Mesenchymal stem cell (in vitro differentiated cells and primary cell): ENCODE measurements at regions not wholly inside any gene's neighbourhood (a gene's known extent, or its start where the extent isn't known, plus 50 kb on each side); places are given as distances from the start of the nearest gene placed in this dataset.

Source experiments
- DNase-seq: peaks from one replicate; pipeline ENCODE4 v3.0.0-alpha.2; 2013
- H2AFZ ChIP-seq: one replicate; pipeline ENCODE4 v1.6.1; 2013; ENCODE audit warnings: low read depth, mild to moderate bottlenecking, control low read depth, inconsistent platforms, low read length, moderate library complexity
- H2AK5ac ChIP-seq: 2 replicates; pipeline ENCODE4 v1.6.1; 2013; ENCODE audit warnings: low read length, moderate library complexity, mild to moderate bottlenecking, inconsistent platforms; ENCODE audit not compliant: severe bottlenecking
- H2BK120ac ChIP-seq: one replicate; pipeline ENCODE4 v1.6.1; 2013; ENCODE audit warnings: low read depth, mild to moderate bottlenecking, inconsistent platforms, low read length, moderate library complexity
- H2BK12ac ChIP-seq, 2 experiments: one replicate each; pipeline ENCODE4 v1.6.1; 2013; ENCODE audit warnings: inconsistent platforms in 2 of 2, low read length in 2 of 2, mild to moderate bottlenecking in 2 of 2, moderate library complexity in 2 of 2, control low read depth in 1 of 2
- H2BK15ac ChIP-seq: one replicate; pipeline ENCODE4 v1.6.1; 2013; ENCODE audit warnings: mild to moderate bottlenecking, low read depth, inconsistent platforms; ENCODE audit not compliant: poor library complexity, severe bottlenecking
- H2BK5ac ChIP-seq: 2 replicates; pipeline ENCODE4 v1.6.1; 2013; ENCODE audit warnings: low read depth, mild to moderate bottlenecking, low read length, control low read depth, inconsistent platforms; ENCODE audit not compliant: poor library complexity, severe bottlenecking
- H3K14ac ChIP-seq, 2 experiments: one replicate each; pipeline ENCODE4 v1.6.1; 2013; ENCODE audit warnings: inconsistent platforms in 2 of 2, low read length in 2 of 2, control low read depth in 1 of 2, mild to moderate bottlenecking in 1 of 2, moderate library complexity in 1 of 2
- H3K18ac ChIP-seq, 2 experiments: one replicate each; pipeline ENCODE4 v1.6.1; 2013; ENCODE audit warnings: inconsistent platforms in 2 of 2, low read length in 2 of 2, control low read depth in 1 of 2, low read depth in 1 of 2, mild to moderate bottlenecking in 1 of 2
- H3K23ac ChIP-seq, 2 experiments: one replicate each; pipeline ENCODE4 v1.6.1; 2013; ENCODE audit warnings: inconsistent platforms in 2 of 2, low read length in 2 of 2, mild to moderate bottlenecking in 2 of 2, moderate library complexity in 2 of 2, control low read depth in 1 of 2
- H3K27ac ChIP-seq: 2 replicates; pipeline ENCODE4 v1.5.1; 2013; ENCODE audit warnings: mild to moderate bottlenecking, moderate library complexity, low read length, control low read depth, inconsistent platforms; ENCODE audit not compliant: poor library complexity, severe bottlenecking
- H3K27me3 ChIP-seq, 2 experiments: 2 replicates each; pipeline versions ENCODE4 v1.6.1 to v1.7.0; 2013; ENCODE audit warnings: low read length in 2 of 2, mild to moderate bottlenecking in 2 of 2, moderate library complexity in 2 of 2, control low read depth in 1 of 2, inconsistent platforms in 1 of 2; ENCODE audit not compliant: control insufficient read depth in 1 of 2, insufficient read depth in 1 of 2
- H3K36me3 ChIP-seq, 2 experiments: 2 replicates each; pipeline versions ENCODE4 v1.6.1 to v1.7.0; 2013; ENCODE audit warnings: low read length in 2 of 2, control low read depth in 1 of 2, inconsistent platforms in 1 of 2, low read depth in 1 of 2, mild to moderate bottlenecking in 1 of 2; ENCODE audit not compliant: insufficient read depth in 2 of 2, control insufficient read depth in 1 of 2
- H3K4ac ChIP-seq, 2 experiments: one replicate each; pipeline ENCODE4 v1.6.1; 2013; ENCODE audit warnings: inconsistent platforms in 2 of 2, low read length in 2 of 2, mild to moderate bottlenecking in 2 of 2, moderate library complexity in 2 of 2, control low read depth in 1 of 2, low read depth in 1 of 2
- H3K4me1 ChIP-seq: 2 replicates; pipeline ENCODE4 v1.6.1; 2013; ENCODE audit warnings: low read depth, low read length, control low read depth; ENCODE audit not compliant: control insufficient read depth, insufficient read depth
- H3K4me2 ChIP-seq: 2 replicates; pipeline ENCODE4 v1.6.1; 2013; ENCODE audit warnings: low read length, mild to moderate bottlenecking, inconsistent platforms; ENCODE audit not compliant: poor library complexity, severe bottlenecking
- H3K4me3 ChIP-seq, 2 experiments: 2 replicates each; pipeline versions ENCODE4 v1.5.1 to v1.7.0; 2013; ENCODE audit warnings: low read length in 2 of 2, mild to moderate bottlenecking in 2 of 2, control low read depth in 1 of 2, low read depth in 1 of 2; ENCODE audit not compliant: insufficient read depth in 1 of 2
- H3K79me1 ChIP-seq: replicated peaks from 2 replicates; pipeline ENCODE4 v1.6.1; 2013; ENCODE audit warnings: mild to moderate bottlenecking, control low read depth, low read length, inconsistent platforms; ENCODE audit not compliant: poor library complexity, severe bottlenecking
- H3K9ac ChIP-seq: 2 replicates; pipeline ENCODE4 v1.7.0; 2013; ENCODE audit warnings: mild to moderate bottlenecking, low read length, moderate library complexity
- H3K9me3 ChIP-seq: 2 replicates; pipeline ENCODE4 v1.7.0; 2013; ENCODE audit warnings: mild to moderate bottlenecking, low read length; ENCODE audit not compliant: control insufficient read depth
- H4K8ac ChIP-seq: one replicate; pipeline ENCODE4 v1.6.1; 2013; ENCODE audit warnings: inconsistent platforms, mild to moderate bottlenecking, low read length, moderate library complexity
- H4K91ac ChIP-seq: one replicate; pipeline ENCODE4 v1.6.1; 2013; ENCODE audit warnings: mild to moderate bottlenecking, low read length, inconsistent platforms
- WGBS: methylation state at CpG from one replicate; pipeline ENCODE4 v1.1.7; 2013; ENCODE audit warnings: mixed read lengths; 5-methylcytosine and 5-hydroxymethylcytosine counted together

DNA sequence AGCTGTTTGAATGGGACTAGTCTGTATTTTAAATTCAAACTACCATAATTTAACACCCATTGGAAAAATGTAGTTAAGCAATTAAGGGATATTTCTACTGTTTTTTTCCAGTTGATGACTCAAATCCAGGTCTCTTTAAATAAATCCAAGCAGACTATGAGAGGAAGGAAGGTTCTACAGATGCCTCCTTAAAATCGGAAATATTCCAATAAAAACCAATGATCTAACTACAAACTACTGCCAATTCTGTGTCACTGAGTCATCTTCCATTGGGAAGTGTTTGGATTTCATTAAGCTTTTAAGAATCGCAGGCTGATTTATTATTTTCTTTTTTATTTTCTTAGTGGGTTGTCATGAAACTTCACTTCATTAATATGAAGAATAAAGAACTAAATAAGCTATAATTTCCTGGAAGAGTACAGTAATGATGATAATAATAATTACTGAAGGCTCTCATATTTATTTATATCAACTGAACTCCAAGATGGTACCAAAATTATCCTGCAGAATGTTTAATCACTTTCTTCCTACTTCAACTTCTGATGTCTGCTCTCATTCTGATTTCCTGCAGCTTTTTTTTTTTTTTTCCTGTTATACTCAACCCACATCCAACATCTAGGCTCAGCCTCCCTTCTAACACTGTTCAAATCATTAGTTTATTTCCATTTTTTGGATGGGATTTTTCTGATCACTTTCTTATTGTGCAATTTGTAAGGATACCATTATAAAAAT lies 166.3 kb upstream of the FN1 start:
- no peaks in the 10 kb centered on the region for H3K9me3 ChIP-seq
- H3K18ac ChIP-seq: no peak overlapping the region
- WGBS: no CpG with 5 or more reads among the region's 2 CpGs
- H3K4ac ChIP-seq: no peak overlapping the region
- no peaks in the 10 kb centered on the region for H3K27me3 ChIP-seq
- H3K36me3 ChIP-seq: no peaks in the 10 kb centered on the region
- no peak overlapping the region for H2BK15ac ChIP-seq
- no peak overlapping the region for H3K14ac ChIP-seq
- no peak overlapping the region for H3K4me2 ChIP-seq
- H3K9ac ChIP-seq: peak overlapping the region; percentile 42
- H2AK5ac ChIP-seq: no peak overlapping the region
- H2AFZ ChIP-seq: no peak overlapping the region
- H2BK12ac ChIP-seq: no peak overlapping the region
- H3K4me3 ChIP-seq: no peak overlapping the region
- DNase-seq: no peak
- no peak overlapping the region for H4K8ac ChIP-seq
- H3K27ac ChIP-seq: no peak overlapping the region
- no peak overlapping the region for H4K91ac ChIP-seq
- no peaks in the 10 kb centered on the region for H3K79me1 ChIP-seq
- peaks cover 1% of the 10 kb centered on the region for H3K4me1 ChIP-seq
- no peak overlapping the region for H2BK5ac ChIP-seq
- no peak overlapping the region for H2BK120ac ChIP-seq
- no peak overlapping the region for H3K23ac ChIP-seq

DNA sequence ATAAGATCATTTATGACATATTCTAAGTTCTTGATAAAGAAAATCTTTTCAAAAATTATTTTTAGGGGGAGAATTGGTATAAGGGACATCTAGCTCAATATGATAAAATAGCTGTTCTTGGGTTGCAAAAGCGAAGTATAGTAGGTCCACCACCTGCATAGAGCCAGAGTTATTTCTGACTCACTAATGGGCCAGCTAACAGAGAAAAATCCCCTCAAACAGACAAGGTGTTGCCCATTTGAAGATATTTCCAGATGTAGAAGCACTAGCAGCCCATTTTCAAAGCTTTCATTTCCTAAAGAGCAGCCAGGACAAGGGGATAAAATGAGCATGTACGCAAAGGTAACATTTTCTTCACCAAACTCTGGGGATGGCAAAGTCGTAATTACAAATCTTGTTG lies 165.7 kb upstream of the FN1 start:
- Histone ChIP-seq H2AFZ (no peak overlapping the region), H2AK5ac (no peak overlapping the region), H2BK12ac (no peak overlapping the region), H3K27me3 (no peaks in the 10 kb centered on the region), H3K9ac (no peak overlapping the region), H2BK5ac (no peak overlapping the region), H3K14ac (no peak overlapping the region), H3K4me1 (peaks cover under 1% of the 10 kb centered on the region), H3K23ac (no peak overlapping the region), H2BK120ac (no peak overlapping the region), H4K8ac (no peak overlapping the region), H2BK15ac (no peak overlapping the region), H3K4ac (no peak overlapping the region), H4K91ac (no peak overlapping the region), H3K4me2 (no peak overlapping the region), H3K18ac (no peak overlapping the region), H3K36me3 (no peaks in the 10 kb centered on the region), H3K27ac (no peak overlapping the region), H3K9me3 (no peaks in the 10 kb centered on the region), H3K4me3 (no peak overlapping the region), H3K79me1 (no peaks in the 10 kb centered on the region)
- 83% methylated on average over 3 of the region's 3 CpGs for WGBS
- DNase-seq: no peak

DNA sequence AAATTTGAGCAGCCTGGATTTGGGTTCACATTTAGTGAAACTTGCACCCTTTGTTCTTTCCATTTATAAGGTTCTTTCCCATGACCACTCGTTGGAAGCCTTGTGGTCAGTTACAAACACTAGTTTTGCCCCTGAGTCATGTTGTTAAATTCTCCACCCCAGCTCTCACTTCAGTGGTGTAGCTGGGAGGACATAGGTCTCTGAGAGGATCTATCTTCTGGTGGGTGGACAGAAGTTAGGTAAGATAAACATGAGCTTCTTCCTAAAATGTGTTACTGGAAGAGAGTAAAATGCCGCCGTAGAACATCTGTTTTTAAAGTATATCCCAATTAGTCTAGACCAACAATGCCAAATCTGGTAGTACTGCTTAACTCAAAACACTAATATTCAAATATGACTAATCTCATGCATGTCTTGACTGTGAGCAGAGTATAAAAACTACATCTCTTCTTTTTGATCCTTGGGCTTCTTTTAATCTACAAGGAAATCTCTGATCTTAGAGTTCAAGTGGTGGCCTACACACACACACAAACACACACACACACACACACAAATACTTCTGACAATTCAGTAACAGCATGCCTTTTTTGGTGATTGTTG lies 162.6 kb upstream of the FN1 start:
- Histone ChIP-seq H3K14ac (no peak overlapping the region), H3K27me3 (no peaks in the 10 kb centered on the region), H2BK15ac (no peak overlapping the region), H2AK5ac (peak overlapping the region; percentile 45), H4K91ac (no peak overlapping the region), H3K4me2 (no peak overlapping the region), H3K4me3 (no peak overlapping the region), H2BK120ac (peak overlapping the region; percentile 34), H4K8ac (no peak overlapping the region), H2BK12ac (no peak overlapping the region), H3K27ac (no peak overlapping the region), H2BK5ac (no peak overlapping the region), H2AFZ (no peak overlapping the region), H3K9ac (peak overlapping the region; percentile 65), H3K9me3 (no peaks in the 10 kb centered on the region), H3K18ac (no peak overlapping the region), H3K4me1 (no peaks in the 10 kb centered on the region), H3K23ac (no peak overlapping the region), H3K79me1 (no peaks in the 10 kb centered on the region), H3K36me3 (no peaks in the 10 kb centered on the region), H3K4ac (no peak overlapping the region)
- 76% methylated on average over 3 of the region's 3 CpGs for WGBS
- DNase-seq: peak; percentile 46

DNA sequence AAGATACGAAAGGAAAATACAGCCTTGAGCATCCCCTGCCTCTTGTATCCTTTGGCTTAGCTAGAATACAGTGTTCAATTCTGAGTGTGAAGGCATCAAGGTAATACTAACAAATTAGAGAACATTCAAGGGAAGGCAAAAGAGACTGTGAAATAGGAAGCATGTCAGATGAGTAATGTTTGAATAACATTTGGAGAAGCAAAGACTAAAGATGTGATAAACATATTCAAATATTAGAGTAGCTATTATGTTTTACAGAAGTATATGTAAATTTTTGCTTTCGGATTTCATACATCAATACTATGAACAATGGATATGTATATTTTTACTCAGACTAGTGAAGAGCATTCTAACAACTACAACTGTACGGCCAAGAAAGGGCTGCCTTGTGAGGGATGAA lies 161.7 kb upstream of the FN1 start:
- H3K4me3 ChIP-seq: no peak overlapping the region
- H2BK5ac ChIP-seq: no peak overlapping the region
- no peak overlapping the region for H3K18ac ChIP-seq
- DNase-seq: no peak
- no peak overlapping the region for H3K27ac ChIP-seq
- no peaks in the 10 kb centered on the region for H3K79me1 ChIP-seq
- H2AK5ac ChIP-seq: no peak overlapping the region
- no peaks in the 10 kb centered on the region for H3K4me1 ChIP-seq
- no peak overlapping the region for H3K4ac ChIP-seq
- no peak overlapping the region for H2BK15ac ChIP-seq
- no peak overlapping the region for H4K91ac ChIP-seq
- H2BK120ac ChIP-seq: no peak overlapping the region
- H3K9ac ChIP-seq: peak overlapping the region; percentile 37
- no peaks in the 10 kb centered on the region for H3K27me3 ChIP-seq
- no peak overlapping the region for H2BK12ac ChIP-seq
- H4K8ac ChIP-seq: no peak overlapping the region
- no peaks in the 10 kb centered on the region for H3K36me3 ChIP-seq
- no peak overlapping the region for H3K23ac ChIP-seq
- H3K4me2 ChIP-seq: no peak overlapping the region
- no peak overlapping the region for H3K14ac ChIP-seq
- WGBS: no CpG with 5 or more reads among the region's 3 CpGs
- H2AFZ ChIP-seq: no peak overlapping the region
- no peaks in the 10 kb centered on the region for H3K9me3 ChIP-seq
